Mesenchymal stem cell (in vitro differentiated cells and primary cell): ENCODE measurements at regions not wholly inside any gene's neighbourhood (a gene's known extent, or its start where the extent isn't known, plus 50 kb on each side); places are given as distances from the start of the nearest gene placed in this dataset.

Source experiments
- DNase-seq: peaks from one replicate; pipeline ENCODE4 v3.0.0-alpha.2; 2013
- H2AFZ ChIP-seq: one replicate; pipeline ENCODE4 v1.6.1; 2013; ENCODE audit warnings: low read depth, mild to moderate bottlenecking, control low read depth, inconsistent platforms, low read length, moderate library complexity
- H2AK5ac ChIP-seq: 2 replicates; pipeline ENCODE4 v1.6.1; 2013; ENCODE audit warnings: low read length, moderate library complexity, mild to moderate bottlenecking, inconsistent platforms; ENCODE audit not compliant: severe bottlenecking
- H2BK120ac ChIP-seq: one replicate; pipeline ENCODE4 v1.6.1; 2013; ENCODE audit warnings: low read depth, mild to moderate bottlenecking, inconsistent platforms, low read length, moderate library complexity
- H2BK12ac ChIP-seq, 2 experiments: one replicate each; pipeline ENCODE4 v1.6.1; 2013; ENCODE audit warnings: inconsistent platforms in 2 of 2, low read length in 2 of 2, mild to moderate bottlenecking in 2 of 2, moderate library complexity in 2 of 2, control low read depth in 1 of 2
- H2BK15ac ChIP-seq: one replicate; pipeline ENCODE4 v1.6.1; 2013; ENCODE audit warnings: mild to moderate bottlenecking, low read depth, inconsistent platforms; ENCODE audit not compliant: poor library complexity, severe bottlenecking
- H2BK5ac ChIP-seq: 2 replicates; pipeline ENCODE4 v1.6.1; 2013; ENCODE audit warnings: low read depth, mild to moderate bottlenecking, low read length, control low read depth, inconsistent platforms; ENCODE audit not compliant: poor library complexity, severe bottlenecking
- H3K14ac ChIP-seq, 2 experiments: one replicate each; pipeline ENCODE4 v1.6.1; 2013; ENCODE audit warnings: inconsistent platforms in 2 of 2, low read length in 2 of 2, control low read depth in 1 of 2, mild to moderate bottlenecking in 1 of 2, moderate library complexity in 1 of 2
- H3K18ac ChIP-seq, 2 experiments: one replicate each; pipeline ENCODE4 v1.6.1; 2013; ENCODE audit warnings: inconsistent platforms in 2 of 2, low read length in 2 of 2, control low read depth in 1 of 2, low read depth in 1 of 2, mild to moderate bottlenecking in 1 of 2
- H3K23ac ChIP-seq, 2 experiments: one replicate each; pipeline ENCODE4 v1.6.1; 2013; ENCODE audit warnings: inconsistent platforms in 2 of 2, low read length in 2 of 2, mild to moderate bottlenecking in 2 of 2, moderate library complexity in 2 of 2, control low read depth in 1 of 2
- H3K27ac ChIP-seq: 2 replicates; pipeline ENCODE4 v1.5.1; 2013; ENCODE audit warnings: mild to moderate bottlenecking, moderate library complexity, low read length, control low read depth, inconsistent platforms; ENCODE audit not compliant: poor library complexity, severe bottlenecking
- H3K27me3 ChIP-seq, 2 experiments: 2 replicates each; pipeline versions ENCODE4 v1.6.1 to v1.7.0; 2013; ENCODE audit warnings: low read length in 2 of 2, mild to moderate bottlenecking in 2 of 2, moderate library complexity in 2 of 2, control low read depth in 1 of 2, inconsistent platforms in 1 of 2; ENCODE audit not compliant: control insufficient read depth in 1 of 2, insufficient read depth in 1 of 2
- H3K36me3 ChIP-seq, 2 experiments: 2 replicates each; pipeline versions ENCODE4 v1.6.1 to v1.7.0; 2013; ENCODE audit warnings: low read length in 2 of 2, control low read depth in 1 of 2, inconsistent platforms in 1 of 2, low read depth in 1 of 2, mild to moderate bottlenecking in 1 of 2; ENCODE audit not compliant: insufficient read depth in 2 of 2, control insufficient read depth in 1 of 2
- H3K4ac ChIP-seq, 2 experiments: one replicate each; pipeline ENCODE4 v1.6.1; 2013; ENCODE audit warnings: inconsistent platforms in 2 of 2, low read length in 2 of 2, mild to moderate bottlenecking in 2 of 2, moderate library complexity in 2 of 2, control low read depth in 1 of 2, low read depth in 1 of 2
- H3K4me1 ChIP-seq: 2 replicates; pipeline ENCODE4 v1.6.1; 2013; ENCODE audit warnings: low read depth, low read length, control low read depth; ENCODE audit not compliant: control insufficient read depth, insufficient read depth
- H3K4me2 ChIP-seq: 2 replicates; pipeline ENCODE4 v1.6.1; 2013; ENCODE audit warnings: low read length, mild to moderate bottlenecking, inconsistent platforms; ENCODE audit not compliant: poor library complexity, severe bottlenecking
- H3K4me3 ChIP-seq, 2 experiments: 2 replicates each; pipeline versions ENCODE4 v1.5.1 to v1.7.0; 2013; ENCODE audit warnings: low read length in 2 of 2, mild to moderate bottlenecking in 2 of 2, control low read depth in 1 of 2, low read depth in 1 of 2; ENCODE audit not compliant: insufficient read depth in 1 of 2
- H3K79me1 ChIP-seq: replicated peaks from 2 replicates; pipeline ENCODE4 v1.6.1; 2013; ENCODE audit warnings: mild to moderate bottlenecking, control low read depth, low read length, inconsistent platforms; ENCODE audit not compliant: poor library complexity, severe bottlenecking
- H3K9ac ChIP-seq: 2 replicates; pipeline ENCODE4 v1.7.0; 2013; ENCODE audit warnings: mild to moderate bottlenecking, low read length, moderate library complexity
- H3K9me3 ChIP-seq: 2 replicates; pipeline ENCODE4 v1.7.0; 2013; ENCODE audit warnings: mild to moderate bottlenecking, low read length; ENCODE audit not compliant: control insufficient read depth
- H4K8ac ChIP-seq: one replicate; pipeline ENCODE4 v1.6.1; 2013; ENCODE audit warnings: inconsistent platforms, mild to moderate bottlenecking, low read length, moderate library complexity
- H4K91ac ChIP-seq: one replicate; pipeline ENCODE4 v1.6.1; 2013; ENCODE audit warnings: mild to moderate bottlenecking, low read length, inconsistent platforms
- WGBS: methylation state at CpG from one replicate; pipeline ENCODE4 v1.1.7; 2013; ENCODE audit warnings: mixed read lengths; 5-methylcytosine and 5-hydroxymethylcytosine counted together

DNA sequence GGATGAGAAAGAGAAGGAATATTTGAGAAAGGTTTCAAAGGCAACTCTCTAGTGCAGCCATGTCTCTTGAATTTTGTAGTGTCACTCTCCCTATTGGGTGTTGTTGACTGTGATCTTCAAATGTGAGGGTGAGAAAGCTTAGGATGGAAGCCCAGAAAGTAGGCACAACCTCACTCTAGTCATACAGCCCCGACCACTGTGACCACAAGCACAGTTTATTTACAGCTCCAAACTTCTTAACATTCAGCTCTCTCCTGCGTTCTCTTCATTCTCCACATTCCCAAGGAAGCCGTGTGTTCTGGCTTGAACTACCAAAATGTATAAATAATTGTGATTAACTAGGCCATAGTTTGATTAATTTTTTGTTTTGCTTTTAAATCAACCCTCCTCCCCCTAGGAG is 542.9 kb downstream of the LRRC70 start:
- no peak overlapping the region for H2BK120ac ChIP-seq
- H2BK5ac ChIP-seq: no peak overlapping the region
- no peak overlapping the region for H2BK15ac ChIP-seq
- no peak overlapping the region for H3K9ac ChIP-seq
- H3K14ac ChIP-seq: no peak overlapping the region
- H3K4me1 ChIP-seq: peaks cover 1% of the 10 kb centered on the region
- no peaks in the 10 kb centered on the region for H3K9me3 ChIP-seq
- H3K36me3 ChIP-seq: no peaks in the 10 kb centered on the region
- H2AFZ ChIP-seq: no peak overlapping the region
- no peaks in the 10 kb centered on the region for H3K79me1 ChIP-seq
- H3K4me3 ChIP-seq: no peak overlapping the region
- no peak overlapping the region for H3K18ac ChIP-seq
- H3K27ac ChIP-seq: no peak overlapping the region
- H3K27me3 ChIP-seq: no peaks in the 10 kb centered on the region
- no peak overlapping the region for H3K4ac ChIP-seq
- 57% methylated on average over 1 of the region's 3 CpGs for WGBS
- no peak for DNase-seq
- H2BK12ac ChIP-seq: no peak overlapping the region
- H2AK5ac ChIP-seq: no peak overlapping the region
- H4K91ac ChIP-seq: no peak overlapping the region
- no peak overlapping the region for H3K4me2 ChIP-seq
- H3K23ac ChIP-seq: no peak overlapping the region
- H4K8ac ChIP-seq: no peak overlapping the region

GRCh38 chr5:63118221-63118620 is 539.6 kb downstream of the LRRC70 start:
- Histone ChIP-seq H2BK120ac (no peak overlapping the region), H2BK12ac (no peak overlapping the region), H3K27me3 (no peaks in the 10 kb centered on the region), H3K4me3 (no peak overlapping the region), H2AK5ac (no peak overlapping the region), H2AFZ (no peak overlapping the region), H3K79me1 (no peaks in the 10 kb centered on the region), H2BK15ac (no peak overlapping the region), H2BK5ac (no peak overlapping the region), H3K4me2 (no peak overlapping the region), H3K9me3 (no peaks in the 10 kb centered on the region), H4K91ac (no peak overlapping the region), H3K18ac (no peak overlapping the region), H3K36me3 (no peaks in the 10 kb centered on the region), H3K9ac (no peak overlapping the region), H4K8ac (no peak overlapping the region), H3K4ac (no peak overlapping the region), H3K4me1 (no peaks in the 10 kb centered on the region), H3K23ac (no peak overlapping the region), H3K27ac (no peak overlapping the region), H3K14ac (no peak overlapping the region)
- DNase-seq: no peak
- 100% methylated on average over 1 of the region's 1 CpG for WGBS

DNA sequence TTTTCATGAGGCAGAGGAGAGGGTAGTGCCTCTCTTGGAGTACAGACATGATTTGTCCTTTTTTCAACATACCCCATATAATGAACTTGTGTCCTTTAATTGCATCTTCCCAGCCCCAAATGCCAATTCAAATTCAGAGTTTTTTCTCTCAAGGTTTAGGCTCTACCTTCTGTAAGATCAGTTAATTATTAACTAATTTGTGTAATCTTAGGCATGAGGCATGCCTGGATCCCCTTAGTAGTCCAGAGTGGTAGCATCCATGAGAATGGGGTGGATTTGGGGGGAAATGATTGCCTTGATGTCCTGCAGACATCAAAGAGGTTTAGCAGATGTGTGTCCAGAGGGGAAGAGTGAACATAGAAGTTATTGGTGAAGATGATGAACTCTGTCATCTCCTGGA is 533.3 kb downstream of the LRRC70 start:
- no peak overlapping the region for H3K23ac ChIP-seq
- no peaks in the 10 kb centered on the region for H3K36me3 ChIP-seq
- no peak overlapping the region for H3K14ac ChIP-seq
- H3K4ac ChIP-seq: no peak overlapping the region
- no peak overlapping the region for H3K4me2 ChIP-seq
- H3K18ac ChIP-seq: no peak overlapping the region
- no peaks in the 10 kb centered on the region for H3K4me1 ChIP-seq
- H4K91ac ChIP-seq: no peak overlapping the region
- H3K27ac ChIP-seq: no peak overlapping the region
- H3K79me1 ChIP-seq: no peaks in the 10 kb centered on the region
- H3K27me3 ChIP-seq: no peaks in the 10 kb centered on the region
- no peak for DNase-seq
- H2BK15ac ChIP-seq: no peak overlapping the region
- H3K4me3 ChIP-seq: no peak overlapping the region
- H2BK12ac ChIP-seq: no peak overlapping the region
- no peak overlapping the region for H2BK120ac ChIP-seq
- no peaks in the 10 kb centered on the region for H3K9me3 ChIP-seq
- no peak overlapping the region for H2AK5ac ChIP-seq
- no peak overlapping the region for H3K9ac ChIP-seq
- H2BK5ac ChIP-seq: no peak overlapping the region
- H2AFZ ChIP-seq: no peak overlapping the region
- no peak overlapping the region for H4K8ac ChIP-seq

DNA sequence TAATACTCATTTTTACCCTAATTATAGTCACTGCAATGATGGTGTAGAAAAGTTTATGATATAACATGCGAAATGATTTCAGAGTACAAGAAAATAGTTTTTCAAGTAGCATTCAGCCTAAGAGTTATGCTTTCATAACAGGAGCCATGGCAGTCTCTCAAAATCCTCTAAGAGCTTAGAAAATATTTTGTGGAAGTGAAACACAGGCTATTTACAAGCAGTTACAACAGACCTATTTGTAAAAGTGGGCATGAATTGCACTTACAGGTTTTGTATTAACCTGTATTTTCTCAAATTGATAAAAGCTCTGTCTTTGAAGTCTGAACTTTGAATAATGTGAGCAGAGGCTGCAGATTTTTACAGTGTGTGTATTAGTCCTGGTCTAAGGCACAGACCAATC is 523.3 kb downstream of the LRRC70 start:
- Histone ChIP-seq H3K14ac (no peak overlapping the region), H2AFZ (no peak overlapping the region), H3K9ac (no peak overlapping the region), H3K4me3 (no peak overlapping the region), H3K4me1 (no peaks in the 10 kb centered on the region), H2BK120ac (no peak overlapping the region), H3K18ac (no peak overlapping the region), H3K4me2 (no peak overlapping the region), H3K79me1 (no peaks in the 10 kb centered on the region), H2BK12ac (no peak overlapping the region), H2BK5ac (no peak overlapping the region), H2BK15ac (no peak overlapping the region), H3K36me3 (no peaks in the 10 kb centered on the region), H3K27ac (no peak overlapping the region), H3K27me3 (no peaks in the 10 kb centered on the region), H2AK5ac (no peak overlapping the region), H3K4ac (no peak overlapping the region), H4K8ac (no peak overlapping the region), H4K91ac (no peak overlapping the region), H3K23ac (no peak overlapping the region), H3K9me3 (no peaks in the 10 kb centered on the region)
- no peak for DNase-seq
- WGBS: no CpG with 5 or more reads among the region's 1 CpG
